Cerebellar cortex (tissue), 1 donor: ENCODE measurements at regions not wholly inside any gene's neighbourhood (a gene's known extent, or its start where the extent isn't known, plus 50 kb on each side); places are given as distances from the start of the nearest gene placed in this dataset.
"Not testable (repeated sequence)": the region's sequence is repeated elsewhere in the genome, so short reads cannot be mapped to it uniquely, and the experiment has no call there.

Experiments
- DNase-seq: peaks from one replicate; pipeline ENCODE4 v3.0.0-alpha.2; 2015; ENCODE audit warnings: low spot score

GRCh38 chr5:39697881-39698280 is 273.1 kb upstream of the DAB2 start:
- DNase-seq: no peak

DNA sequence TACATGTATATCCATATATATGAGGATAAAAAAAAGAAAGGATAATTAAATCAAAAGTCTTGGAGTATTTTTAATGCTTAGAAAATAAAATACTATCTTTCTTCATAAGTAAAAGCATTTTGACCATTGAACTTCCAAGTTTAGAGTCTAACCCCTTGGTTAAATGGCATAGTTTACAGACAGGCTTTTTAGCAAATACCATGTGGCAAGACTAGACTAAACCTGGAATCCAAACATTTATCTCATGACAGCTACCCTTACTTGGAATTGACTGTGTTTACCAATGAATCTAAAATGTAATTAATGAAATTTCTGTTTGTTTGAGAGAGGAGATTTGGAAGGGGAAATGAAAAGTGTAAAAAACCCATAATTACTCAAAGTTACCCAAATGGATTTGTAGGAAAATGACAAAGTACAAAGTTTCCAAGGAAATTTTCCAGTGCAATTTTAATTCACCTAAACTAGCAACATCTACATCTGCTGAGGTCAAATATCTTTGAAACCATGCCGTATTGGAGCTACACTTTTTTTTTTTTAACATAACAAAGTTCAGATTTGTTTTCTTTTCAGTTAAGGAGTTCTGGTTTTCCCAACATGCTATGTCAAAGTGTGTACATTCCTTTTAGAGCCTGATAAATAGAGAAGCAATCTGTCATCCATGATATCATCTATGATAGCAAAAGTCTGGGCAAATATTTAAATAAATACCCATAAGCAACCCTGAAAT is 272.1 kb upstream of the DAB2 start:
- DNase-seq: no peak

GRCh38 chr5:39691993-39692392 is 267.2 kb upstream of the DAB2 start:
- DNase-seq: no peak

DNA sequence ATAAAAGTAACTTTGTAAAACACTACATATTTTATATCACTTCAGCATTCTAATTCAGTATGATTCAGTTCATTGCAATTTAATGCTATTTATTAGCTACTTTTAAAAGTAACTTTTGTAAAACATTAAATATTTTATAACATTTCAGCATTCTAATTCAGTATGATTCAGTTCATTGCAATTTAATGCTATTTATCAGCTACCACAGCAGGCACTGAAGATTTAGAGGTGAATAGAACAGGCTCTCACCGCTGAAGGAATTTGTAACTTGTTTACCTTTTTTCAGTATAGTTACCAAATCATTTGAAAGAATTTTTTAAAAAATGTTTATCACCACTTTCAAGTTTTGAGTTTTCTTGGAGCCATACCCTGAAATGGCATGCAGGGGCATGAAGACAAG is 266.4 kb upstream of the DAB2 start:
- no peak for DNase-seq

DNA sequence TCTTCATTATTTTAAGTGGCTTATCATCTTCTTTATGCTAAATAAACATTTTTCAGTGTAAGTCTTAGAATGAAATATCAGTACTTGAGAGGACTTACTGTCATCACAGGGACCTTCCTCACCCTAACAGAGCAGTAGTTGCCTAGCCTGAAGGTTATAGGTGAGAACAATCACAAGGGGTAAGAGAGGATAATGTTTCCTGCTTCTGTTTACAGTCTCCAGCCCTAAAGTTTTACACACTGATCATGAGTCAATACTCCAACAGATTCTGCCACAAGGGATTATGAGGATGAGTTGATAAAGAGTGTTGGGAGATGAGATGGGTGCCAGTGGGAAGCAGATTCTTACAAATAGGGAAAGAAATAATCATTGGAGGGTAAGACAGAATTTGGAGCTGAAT is 265.1 kb upstream of the DAB2 start:
- DNase-seq: no peak

GRCh38 chr5:39687924-39688323 is 263.1 kb upstream of the DAB2 start:
- not testable (repeated sequence) for DNase-seq

- DNase-seq: no peak
These were observed 255.4 kb upstream of the DAB2 start for GRCh38 chr5:39680213-39680612.

DNA sequence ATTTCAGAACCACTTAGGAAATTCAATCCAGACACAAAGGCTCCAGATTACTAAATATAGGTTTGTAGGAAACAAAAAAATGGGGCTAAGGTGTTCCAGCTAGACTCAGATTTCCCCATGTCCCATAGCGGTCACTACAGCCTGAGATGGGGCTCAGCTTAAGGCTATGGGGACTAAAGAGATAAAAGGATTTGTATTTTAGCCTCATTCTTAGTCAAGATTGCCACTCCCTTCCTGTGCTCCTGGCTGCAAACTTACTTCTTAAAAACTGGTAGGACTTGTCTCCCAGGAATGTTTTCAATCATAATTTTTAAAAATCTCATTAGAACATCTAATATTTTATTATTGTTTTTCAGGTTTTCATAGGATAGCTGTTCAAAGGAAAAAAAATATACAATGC is 253.8 kb upstream of the DAB2 start:
- DNase-seq: no peak

GRCh38 chr5:39675676-39676075 is 250.9 kb upstream of the DAB2 start:
- DNase-seq: no peak

DNA sequence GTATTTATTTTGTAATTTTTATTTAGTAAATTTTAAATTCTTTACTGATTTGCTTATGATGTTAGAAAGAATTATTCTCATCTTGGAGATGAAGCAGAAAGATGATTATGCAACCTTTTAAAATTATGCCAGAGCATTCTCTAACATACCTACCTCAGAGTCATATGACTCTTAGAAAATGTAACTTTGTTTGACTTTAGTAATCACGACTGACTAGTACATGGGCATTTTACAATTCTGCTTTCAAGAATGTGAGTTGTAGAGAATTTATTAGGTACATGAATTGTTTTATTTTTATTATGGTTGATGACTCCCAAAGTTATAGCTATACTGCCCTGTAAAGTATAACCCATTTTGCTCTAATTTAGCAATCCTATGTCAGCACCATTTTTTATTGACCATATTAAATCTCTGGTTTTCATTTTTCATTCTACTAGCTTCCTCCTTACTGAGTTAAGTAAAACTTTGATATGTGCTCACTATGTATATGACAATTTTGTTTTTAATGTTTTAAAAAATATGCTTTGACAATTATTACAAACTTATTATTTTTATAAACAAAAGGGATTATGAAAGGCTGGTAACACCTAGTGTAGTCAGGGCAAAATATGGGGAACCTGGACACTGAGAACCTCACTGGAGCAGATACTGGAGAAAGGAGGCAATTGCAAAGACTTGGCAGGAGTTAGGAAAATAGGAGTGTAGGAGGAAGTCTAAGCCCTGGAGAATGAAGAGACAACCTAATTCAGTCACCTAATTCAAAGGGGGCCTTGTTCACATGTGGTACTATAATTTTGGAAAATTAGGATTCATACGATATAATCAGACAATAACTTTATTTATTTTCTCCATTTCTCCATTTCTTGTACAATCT is 249.7 kb upstream of the DAB2 start:
- DNase-seq: no peak

DNA sequence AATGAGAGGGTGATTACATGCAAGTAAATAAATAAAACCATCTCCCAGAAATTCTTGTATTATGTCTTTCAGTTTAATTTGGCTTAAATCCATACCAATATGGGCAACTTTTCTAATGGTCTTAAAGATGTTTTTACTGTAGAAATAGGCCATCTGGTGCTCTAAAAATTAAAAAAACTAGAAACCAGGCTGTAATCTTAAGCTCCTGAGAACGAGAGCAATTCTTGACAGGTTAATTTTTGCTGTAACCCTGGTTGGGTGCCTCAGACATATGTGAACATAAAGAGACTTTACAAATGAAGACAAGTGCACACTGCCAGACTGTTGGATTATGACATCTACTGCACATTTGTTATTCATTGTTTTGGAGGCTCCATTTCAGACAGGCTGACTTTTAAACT is 246.8 kb upstream of the DAB2 start:
- DNase-seq: no peak

DNA sequence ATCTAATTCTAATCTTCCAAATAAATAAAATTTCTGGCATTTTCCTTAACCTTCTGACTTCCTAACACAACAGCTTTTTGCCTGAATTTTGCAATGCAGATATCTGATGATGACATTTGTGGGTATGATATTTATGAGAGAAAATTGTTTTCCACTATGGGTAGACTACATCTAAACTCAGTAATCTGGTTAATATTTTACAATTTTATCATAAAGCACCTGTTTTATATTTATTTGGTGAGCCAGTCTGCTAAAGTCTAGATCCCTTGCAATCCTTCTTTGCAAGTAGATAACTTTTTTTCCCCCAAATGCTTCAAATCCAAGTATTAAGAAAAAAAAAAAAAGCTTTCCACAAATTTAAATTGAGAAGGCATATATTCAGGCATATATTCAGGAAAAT is 246.2 kb upstream of the DAB2 start:
- DNase-seq: no peak

- no peak for DNase-seq
These were observed 245.6 kb upstream of the DAB2 start for GRCh38 chr5:39670391-39670790.

- DNase-seq: no peak
These were observed 244.2 kb upstream of the DAB2 start for GRCh38 chr5:39668980-39669379.

GRCh38 chr5:39665328-39665727 is 240.5 kb upstream of the DAB2 start:
- no peak for DNase-seq

DNA sequence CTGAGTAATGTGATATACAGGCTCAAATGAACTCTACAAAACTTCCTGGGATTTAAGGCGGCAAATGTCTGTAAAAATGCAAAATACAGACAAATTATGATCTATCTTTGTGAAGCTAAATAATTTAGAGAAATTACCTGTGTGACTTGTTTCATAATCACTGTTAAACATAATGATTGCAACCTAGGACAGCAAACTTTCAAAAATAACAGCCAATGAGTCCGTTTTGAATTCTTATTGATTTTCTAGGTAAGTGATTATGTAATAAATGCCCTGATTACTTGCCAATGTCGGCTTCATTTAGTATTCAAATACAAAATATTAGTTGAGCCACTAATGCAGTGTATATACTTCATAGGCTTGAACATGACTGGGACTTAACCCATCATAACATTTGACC is 238.2 kb upstream of the DAB2 start:
- no peak for DNase-seq

DNA sequence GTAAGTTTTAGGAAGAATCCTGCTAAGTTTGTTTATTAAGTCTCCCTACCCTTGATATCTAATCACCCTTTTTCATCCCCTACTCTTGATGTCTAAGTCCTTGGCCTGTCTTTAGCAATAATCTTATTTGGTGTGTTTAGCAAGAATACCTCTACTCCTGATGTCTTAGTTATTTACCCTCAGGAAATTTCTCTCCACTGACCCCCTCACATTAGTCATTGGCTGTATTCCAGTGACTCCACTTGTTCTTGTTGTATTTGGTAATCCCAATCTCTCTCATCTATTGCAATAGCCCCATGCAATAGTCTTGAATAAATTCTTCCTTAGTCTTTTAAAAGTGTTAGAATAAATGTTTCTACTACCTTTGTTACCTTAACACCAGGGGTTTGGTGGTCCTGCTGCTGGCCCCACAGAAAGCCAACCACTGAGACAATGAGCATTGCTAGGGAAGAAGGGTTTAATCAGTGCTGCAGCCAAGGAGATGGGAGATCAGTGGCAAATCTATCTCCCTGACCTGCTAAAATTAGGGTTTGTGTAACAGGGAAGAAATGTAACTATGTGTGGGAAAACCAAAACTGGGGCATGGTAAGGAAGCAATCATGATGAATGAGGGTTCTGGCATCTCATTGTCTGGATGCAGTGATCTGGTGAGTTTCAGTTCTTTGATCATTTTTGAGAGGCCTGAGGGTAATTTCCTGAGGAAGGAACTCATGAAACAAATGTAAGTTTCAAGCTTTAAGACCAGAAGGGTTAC is 236.4 kb upstream of the DAB2 start:
- no peak for DNase-seq

- DNase-seq: no peak
These were observed 235.2 kb upstream of the DAB2 start for GRCh38 chr5:39660020-39660419.

DNA sequence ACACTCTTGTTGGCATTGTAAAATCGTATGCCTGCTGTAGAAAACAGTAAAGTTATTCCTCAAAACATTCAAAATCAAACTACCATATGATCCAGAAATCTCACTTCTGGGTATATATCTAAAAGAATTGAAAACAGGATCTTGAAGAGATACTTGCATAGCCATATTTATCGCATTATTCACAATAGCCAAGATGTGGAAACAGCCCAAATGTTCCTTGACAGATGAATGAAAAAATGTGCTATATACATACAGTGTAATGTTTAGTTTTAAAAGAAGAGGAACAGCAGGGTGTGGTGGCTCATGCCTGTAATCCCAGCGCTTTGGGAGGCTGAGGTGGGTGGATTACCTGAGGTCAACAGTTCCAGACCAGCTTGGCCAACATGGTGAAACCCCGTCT is 234.1 kb upstream of the DAB2 start:
- no peak for DNase-seq

DNA sequence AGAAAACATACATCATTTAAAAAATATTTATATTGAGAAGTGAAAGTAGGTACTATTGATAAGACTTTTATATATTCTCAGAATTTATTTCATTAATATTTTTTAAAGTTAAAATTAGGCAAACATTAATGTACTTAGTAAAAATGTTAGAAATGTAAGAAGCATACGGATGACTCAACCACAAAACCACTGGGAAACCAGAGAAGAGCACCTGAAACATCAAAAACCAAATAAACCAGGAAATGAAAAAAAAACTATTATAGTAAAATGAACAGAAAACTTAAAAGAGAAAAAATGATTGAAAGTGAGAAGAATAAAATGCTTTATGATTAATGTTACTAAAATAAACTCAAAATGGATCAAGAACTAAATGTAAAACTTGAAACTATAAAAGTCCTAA is 233.2 kb upstream of the DAB2 start:
- no peak for DNase-seq

- DNase-seq: no peak
These were observed 231.8 kb upstream of the DAB2 start for GRCh38 chr5:39656600-39656999.

DNA sequence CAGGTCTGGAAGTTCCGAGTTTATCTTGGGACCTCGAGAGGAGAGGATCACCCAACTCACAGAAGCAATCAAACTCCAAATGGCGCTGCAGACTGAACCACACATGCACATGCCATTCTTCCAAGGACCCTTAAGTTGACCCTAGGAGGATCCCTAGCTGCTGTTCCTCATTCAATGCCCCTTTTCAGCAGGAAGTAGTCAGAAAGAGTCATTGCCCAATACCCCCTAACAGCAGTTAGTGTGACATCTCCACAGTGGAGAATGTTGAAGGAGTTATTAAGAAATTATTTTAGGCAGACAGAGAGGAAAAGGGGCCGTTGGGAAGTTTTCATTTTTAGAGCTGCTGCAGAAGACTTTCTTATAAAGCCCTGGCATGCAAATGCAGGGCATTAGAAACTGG is 229.9 kb upstream of the DAB2 start:
- DNase-seq: no peak

DNA sequence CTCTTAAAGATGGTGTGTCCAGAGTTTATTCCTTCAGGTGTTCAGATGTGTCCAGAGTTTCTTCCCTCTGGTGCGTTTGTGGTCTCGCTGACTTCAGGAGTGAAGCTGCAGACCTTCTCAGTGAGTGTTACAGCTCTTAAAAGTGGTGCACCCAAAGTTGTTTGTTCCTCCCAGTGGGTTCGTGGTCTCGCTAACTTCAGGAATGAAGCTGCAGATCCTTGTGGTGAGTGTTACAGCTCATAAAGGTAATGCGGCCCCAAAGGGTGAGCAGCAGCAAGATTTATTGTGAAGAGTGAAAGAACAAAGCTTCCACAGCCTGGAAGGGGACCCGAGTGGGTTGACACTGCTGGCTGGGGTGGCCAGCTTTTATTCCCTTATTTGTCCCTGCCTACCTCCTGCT is 227.7 kb upstream of the DAB2 start:
- DNase-seq: not testable (repeated sequence)
